ENCODE measurements at regions not wholly inside any gene's neighbourhood (a gene's known extent, or its start where the extent isn't known, plus 50 kb on each side); places are given as distances from the start of the nearest gene placed in this dataset.

GRCh38 chr19:31531326-31531725 lies 182.1 kb upstream of the TSHZ3 start:
- TF ChIP-seq CTCF (IDR thresholded peaks at IDR 0.05; ENCODE audit: low read depth, low read length, poor library complexity, severe bottlenecking) (no peak), EZH2phosphoT487 (IDR thresholded peaks at IDR 0.05; ENCODE audit: borderline replicate concordance, low read length) (no peak)
